Hepatocyte (in vitro differentiated cells): ENCODE measurements at regions not wholly inside any gene's neighbourhood (a gene's known extent, or its start where the extent isn't known, plus 50 kb on each side); places are given as distances from the start of the nearest gene placed in this dataset.

Experiments used
- DNase-seq: peaks from one replicate; pipeline ENCODE4 v3.0.0-alpha.2; 2016; ENCODE audit warnings: low spot score
- H2AFZ ChIP-seq: fragments of 200-600 bp; sonication (generic); 2 replicates; pipeline ENCODE4 v1.6.0; 2016; ENCODE audit warnings: antibody characterized with exemption, mild to moderate bottlenecking
- H3K27ac ChIP-seq: fragments of 200-600 bp; sonication (generic); 2 replicates; pipeline ENCODE4 v1.5.1; 2016; ENCODE audit warnings: mild to moderate bottlenecking
- H3K27me3 ChIP-seq: fragments of 200-600 bp; sonication (generic); 2 replicates; pipeline ENCODE4 v1.6.1; 2016
- H3K36me3 ChIP-seq: fragments of 200-600 bp; sonication (generic); replicated peaks from 2 replicates; pipeline ENCODE4 v1.5.1; 2016; ENCODE audit warnings: low read depth; ENCODE audit not compliant: insufficient read depth
- H3K4me1 ChIP-seq: fragments of 200-600 bp; sonication (generic); 2 replicates; pipeline ENCODE4 v1.5.1; 2016; ENCODE audit warnings: mild to moderate bottlenecking, moderate library complexity; ENCODE audit not compliant: insufficient read depth
- H3K4me2 ChIP-seq: fragments of 200-600 bp; sonication (generic); 2 replicates; pipeline ENCODE4 v1.6.0; 2016
- H3K4me3 ChIP-seq: fragments of 200-600 bp; sonication (generic); 2 replicates; pipeline ENCODE4 v1.5.1; 2016; ENCODE audit warnings: mild to moderate bottlenecking
- H3K79me2 ChIP-seq: fragments of 200-600 bp; sonication (generic); 2 replicates; pipeline ENCODE4 v1.6.0; 2017; ENCODE audit warnings: mild to moderate bottlenecking
- H3K9me2 ChIP-seq: fragments of 200-600 bp; sonication (generic); replicated peaks from 2 replicates; pipeline ENCODE4 v1.6.0; 2017; ENCODE audit warnings: mild to moderate bottlenecking; ENCODE audit not compliant: insufficient read depth
- H3K9me3 ChIP-seq: fragments of 200-600 bp; sonication (generic); 2 replicates; pipeline ENCODE4 v1.5.1; 2016; ENCODE audit warnings: low read depth, mild to moderate bottlenecking
- H4K20me1 ChIP-seq: fragments of 200-600 bp; sonication (generic); 2 replicates; pipeline ENCODE4 v1.6.0; 2016; ENCODE audit warnings: mild to moderate bottlenecking; ENCODE audit not compliant: insufficient read depth, poor library complexity, severe bottlenecking
- CTCF ChIP-seq: fragments of 200-600 bp; sonication (generic); IDR thresholded peaks from 2 replicates; pipeline ENCODE4 v1.5.1; 2016; ENCODE audit warnings: antibody characterized with exemption, mild to moderate bottlenecking; ENCODE audit not compliant: poor library complexity
- EZH2 ChIP-seq: fragments of 200-600 bp; sonication (generic); IDR thresholded peaks from 2 replicates; pipeline ENCODE4 v1.6.1; 2016; ENCODE audit warnings: antibody characterized with exemption, mild to moderate bottlenecking, borderline replicate concordance
- EZH2phosphoT487 ChIP-seq: fragments of 200-600 bp; sonication (generic); IDR thresholded peaks from one replicate; pipeline ENCODE4 v1.6.1; 2018; ENCODE audit warnings: antibody characterized with exemption, mild to moderate bottlenecking, low read depth, moderate library complexity; ENCODE audit not compliant: unreplicated experiment, severe bottlenecking
- WGBS: methylation state at CpG from one replicate; pipeline ENCODE4 v1.1.6; 2016; ENCODE audit warnings: low lambda C conversion rate; ENCODE audit errors: missing lambda C conversion rate; 5-methylcytosine and 5-hydroxymethylcytosine counted together

DNA sequence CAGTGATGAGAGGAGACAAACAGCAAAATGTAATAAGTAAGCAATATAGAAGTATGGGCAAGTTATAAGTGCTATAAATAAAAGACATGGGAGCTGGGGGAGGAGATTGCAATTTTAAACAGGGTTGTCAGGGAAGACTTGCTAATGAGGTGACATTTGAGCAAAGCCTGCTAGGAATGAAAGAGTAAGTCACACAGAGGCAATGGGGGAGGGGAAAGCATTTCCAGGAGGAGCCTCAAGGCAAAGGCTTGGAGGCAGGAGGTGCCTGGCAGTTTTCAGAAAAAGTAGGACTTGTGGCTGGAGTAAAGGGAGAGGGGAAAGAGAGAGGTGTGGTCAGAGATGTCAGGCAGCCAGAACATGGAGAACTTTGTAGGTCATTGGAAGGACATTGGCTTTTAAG is 124.4 kb upstream of the NMUR2 start:
- H3K4me1 ChIP-seq = no peaks in the 10 kb centered on the region
- H3K79me2 ChIP-seq = no peaks in the 10 kb centered on the region
- no peak overlapping the region for H3K27ac ChIP-seq
- no peaks in the 10 kb centered on the region for H4K20me1 ChIP-seq
- TF ChIP-seq EZH2 (no peak), EZH2phosphoT487 (no peak), CTCF (no peak)
- no peaks in the 10 kb centered on the region for H3K27me3 ChIP-seq
- no peaks in the 10 kb centered on the region for H3K9me2 ChIP-seq
- no peak for DNase-seq
- no peak overlapping the region for H2AFZ ChIP-seq
- no peaks in the 10 kb centered on the region for H3K36me3 ChIP-seq
- H3K4me2 ChIP-seq = no peak overlapping the region
- no peak overlapping the region for H3K4me3 ChIP-seq
- H3K9me3 ChIP-seq = no peaks in the 10 kb centered on the region

DNA sequence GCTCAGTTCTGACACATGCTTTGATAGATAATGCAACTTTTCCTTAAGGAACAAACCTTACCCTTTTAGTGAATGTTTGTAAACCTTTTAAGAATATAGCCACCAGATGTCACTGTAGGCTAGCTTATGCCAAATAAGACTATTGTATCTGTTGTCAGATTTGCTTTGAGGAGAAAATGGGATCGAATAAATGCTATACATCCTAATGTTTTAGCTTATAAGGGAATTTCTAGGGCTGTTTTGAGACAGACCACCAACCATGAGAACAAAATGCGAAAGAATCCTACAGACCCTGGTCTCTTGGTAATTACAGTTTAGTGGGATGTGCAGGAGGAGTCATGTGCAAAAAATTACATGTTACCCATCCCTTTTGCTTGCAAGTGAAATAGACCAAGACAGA is 127.6 kb upstream of the NMUR2 start:
- Histone ChIP-seq H3K4me1 (no peaks in the 10 kb centered on the region), H3K36me3 (no peaks in the 10 kb centered on the region), H3K9me2 (no peaks in the 10 kb centered on the region), H2AFZ (no peak overlapping the region), H3K27me3 (no peaks in the 10 kb centered on the region), H3K4me2 (no peak overlapping the region), H3K4me3 (no peak overlapping the region), H3K27ac (no peak overlapping the region), H3K79me2 (no peaks in the 10 kb centered on the region), H4K20me1 (no peaks in the 10 kb centered on the region), H3K9me3 (no peaks in the 10 kb centered on the region)
- TF ChIP-seq EZH2 = no peak
- peak; percentile 71 for TF ChIP-seq CTCF
- TF ChIP-seq EZH2phosphoT487 = no peak
- peak; percentile 72 for DNase-seq
- 61% methylated on average over 2 of the region's 2 CpGs for WGBS

DNA sequence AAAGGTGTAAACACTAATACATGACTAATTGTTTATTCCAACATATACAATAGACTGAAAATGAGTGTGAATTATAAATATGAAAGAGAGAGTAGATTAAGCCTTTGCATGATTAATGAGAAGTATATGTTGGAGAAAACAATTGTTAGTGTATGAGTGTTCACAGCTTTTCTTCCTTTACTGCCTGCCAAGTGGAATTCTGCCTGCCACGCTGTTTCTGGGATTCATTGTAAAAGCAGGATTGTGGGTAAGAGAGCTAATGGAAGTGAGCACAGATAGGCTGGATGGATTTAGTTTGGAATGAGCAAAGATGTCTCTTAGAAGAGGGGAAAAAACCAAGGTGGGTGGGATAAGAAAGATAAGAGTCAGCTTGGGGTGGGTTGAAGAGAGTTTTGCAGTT is 129.6 kb upstream of the NMUR2 start:
- H3K79me2 ChIP-seq = no peaks in the 10 kb centered on the region
- no peaks in the 10 kb centered on the region for H3K9me3 ChIP-seq
- no peak overlapping the region for H2AFZ ChIP-seq
- peaks cover 3% of the 10 kb centered on the region for H3K27me3 ChIP-seq
- no peak for TF ChIP-seq CTCF
- TF ChIP-seq EZH2phosphoT487 = no peak
- TF ChIP-seq EZH2 = no peak
- no peak for DNase-seq
- no peaks in the 10 kb centered on the region for H3K36me3 ChIP-seq
- WGBS = 44% methylated on average over 1 of the region's 1 CpG
- no peaks in the 10 kb centered on the region for H3K4me1 ChIP-seq
- H3K9me2 ChIP-seq = no peaks in the 10 kb centered on the region
- no peaks in the 10 kb centered on the region for H4K20me1 ChIP-seq
- H3K4me2 ChIP-seq = no peak overlapping the region
- H3K4me3 ChIP-seq = no peak overlapping the region
- H3K27ac ChIP-seq = no peak overlapping the region

- Histone ChIP-seq H3K36me3 (no peaks in the 10 kb centered on the region), H3K4me1 (no peaks in the 10 kb centered on the region), H3K9me2 (no peaks in the 10 kb centered on the region), H2AFZ (no peak overlapping the region), H3K27me3 (peaks cover 13% of the 10 kb centered on the region), H3K9me3 (no peaks in the 10 kb centered on the region), H3K4me2 (no peak overlapping the region), H3K4me3 (no peak overlapping the region), H3K27ac (no peak overlapping the region), H4K20me1 (no peaks in the 10 kb centered on the region), H3K79me2 (no peaks in the 10 kb centered on the region)
- no peak for TF ChIP-seq EZH2phosphoT487
- no peak for TF ChIP-seq CTCF
- TF ChIP-seq EZH2 = no peak
- peak; percentile 62 for DNase-seq
- WGBS = 0% methylated on average over 3 of the region's 3 CpGs
These were observed 137.7 kb upstream of the NMUR2 start for GRCh38 chr5:152542741-152543140.
